ENCODE measurements at regions not wholly inside any gene's neighbourhood (a gene's known extent, or its start where the extent isn't known, plus 50 kb on each side); places are given as distances from the start of the nearest gene placed in this dataset.

GRCh38 chr3:40828741-40829415, 304.1 kb downstream of the ZNF621 start:
- TF ChIP-seq POLR2AphosphoS5 (IDR thresholded peaks at IDR 0.05; ENCODE audit: insufficient read depth in 1 of 2, low read depth in 1 of 2) (no peak), CTCF (IDR thresholded peaks at IDR 0.05) (no peak), POLR2A (IDR thresholded peaks at IDR 0.05) (no peak)
- H3K9me3 ChIP-seq, result no peaks in the 10 kb centered on the region

GRCh38 chr3:40829876-40830275, 305.1 kb downstream of the ZNF621 start:
- no peak for DNase-seq (ENCODE audit: extremely low spot score in 2 of 2)
- no peak overlapping the region for H3K4me3 ChIP-seq
- H3K36me3 ChIP-seq, result no peaks in the 10 kb centered on the region
- H3K27ac ChIP-seq, result no peak overlapping the region
- no peaks in the 10 kb centered on the region for H3K4me1 ChIP-seq
- H3K9me3 ChIP-seq, result no peaks in the 10 kb centered on the region
- H3K27me3 ChIP-seq, result no peaks in the 10 kb centered on the region
- intact Hi-C loops (cut with DNase I), result no loop called here
- TF ChIP-seq POLR2A (IDR thresholded peaks at IDR 0.05), result no peak
- no peak for TF ChIP-seq CTCF (IDR thresholded peaks at IDR 0.05)
- TF ChIP-seq POLR2AphosphoS5 (IDR thresholded peaks at IDR 0.05; ENCODE audit: insufficient read depth in 1 of 2, low read depth in 1 of 2), result no peak

More at GRCh38 chr3:40828741-40829415, 304.1 kb downstream of the ZNF621 start:
- intact Hi-C loops (cut with DNase I), result no loop called here
- no peak for DNase-seq (ENCODE audit: extremely low spot score in 2 of 2)
- no peaks in the 10 kb centered on the region for H3K27me3 ChIP-seq
- no peak overlapping the region for H3K4me3 ChIP-seq
- no peaks in the 10 kb centered on the region for H3K4me1 ChIP-seq
- no peaks in the 10 kb centered on the region for H3K36me3 ChIP-seq
- H3K27ac ChIP-seq, result no peak overlapping the region

- intact Hi-C loops (cut with DNase I), result no loop called here
Observed at GRCh38 chr3:40837300-40837699, 312.5 kb downstream of the ZNF621 start.

GRCh38 chr3:40841131-40841530, 316.4 kb downstream of the ZNF621 start:
- no peak overlapping the region for H3K27ac ChIP-seq
- no peak overlapping the region for H3K4me3 ChIP-seq
- TF ChIP-seq CTCF (IDR thresholded peaks at IDR 0.05) (no peak), POLR2A (IDR thresholded peaks at IDR 0.05) (no peak), POLR2AphosphoS5 (IDR thresholded peaks at IDR 0.05; ENCODE audit: insufficient read depth in 1 of 2, low read depth in 1 of 2) (no peak)
- H3K9me3 ChIP-seq, result no peaks in the 10 kb centered on the region
- intact Hi-C loops (cut with DNase I), result no loop called here
- H3K36me3 ChIP-seq, result no peaks in the 10 kb centered on the region
- DNase-seq (ENCODE audit: extremely low spot score in 2 of 2), result no peak
- H3K27me3 ChIP-seq, result no peaks in the 10 kb centered on the region
- no peaks in the 10 kb centered on the region for H3K4me1 ChIP-seq

More at GRCh38 chr3:40837300-40837699, 312.5 kb downstream of the ZNF621 start:
- Histone ChIP-seq H3K9me3 (no peaks in the 10 kb centered on the region), H3K4me1 (no peaks in the 10 kb centered on the region), H3K36me3 (no peaks in the 10 kb centered on the region), H3K4me3 (no peak overlapping the region), H3K27ac (no peak overlapping the region), H3K27me3 (no peaks in the 10 kb centered on the region)
- TF ChIP-seq POLR2AphosphoS5 (IDR thresholded peaks at IDR 0.05; ENCODE audit: insufficient read depth in 1 of 2, low read depth in 1 of 2) (no peak), CTCF (IDR thresholded peaks at IDR 0.05) (no peak), POLR2A (IDR thresholded peaks at IDR 0.05) (no peak)
- no peak for DNase-seq (ENCODE audit: extremely low spot score in 2 of 2)

GRCh38 chr3:40841570-40842109, 316.9 kb downstream of the ZNF621 start:
- Histone ChIP-seq H3K36me3 (no peaks in the 10 kb centered on the region), H3K9me3 (no peaks in the 10 kb centered on the region), H3K27ac (no peak overlapping the region), H3K27me3 (no peaks in the 10 kb centered on the region), H3K4me3 (no peak overlapping the region), H3K4me1 (no peaks in the 10 kb centered on the region)
- intact Hi-C loops (cut with DNase I), result no loop called here
- no peak for DNase-seq (ENCODE audit: extremely low spot score in 2 of 2)
- no peak for TF ChIP-seq POLR2AphosphoS5 (IDR thresholded peaks at IDR 0.05; ENCODE audit: insufficient read depth in 1 of 2, low read depth in 1 of 2)
- TF ChIP-seq CTCF (IDR thresholded peaks at IDR 0.05), result no peak
- TF ChIP-seq POLR2A (IDR thresholded peaks at IDR 0.05), result no peak
